SK-N-SH (cell line): ENCODE measurements at regions not wholly inside any gene's neighbourhood (a gene's known extent, or its start where the extent isn't known, plus 50 kb on each side); places are given as distances from the start of the nearest gene placed in this dataset.

ENCODE experiments used
- CTCF ChIA-PET: fragments of 300-600, 350-600 bp; formaldehyde crosslinking; extraction: SDS; loops from one replicate; lab custom pipeline; 2021; lab: Yijun Ruan, JAX
- POLR2A ChIA-PET: fragments of 350-600 bp; sonication (Branson Sonifier 250); formaldehyde crosslinking; extraction: SDS; loops from one replicate; lab custom pipeline; 2020; ENCODE audit warnings: antibody characterized with exemption, inconsistent platforms; lab: Yijun Ruan, JAX
- DNase-seq: peaks from one replicate; pipeline ENCODE4 v3.0.0; 2012
- H2AFZ ChIP-seq: fragments of 200-600 bp; sonication (generic); 2 replicates; pipeline ENCODE4 v1.8.1; 2016; ENCODE audit warnings: antibody characterized with exemption, mild to moderate bottlenecking, low read depth
- H3F3A ChIP-seq: fragments of 200-600 bp; sonication (generic); replicated peaks from 2 replicates; pipeline ENCODE3; 2016; ENCODE audit warnings: antibody characterized with exemption, mild to moderate bottlenecking; ENCODE audit not compliant: insufficient read depth
- H3K27ac ChIP-seq, 2 experiments: fragments of 200-500 bp in 1 of 2; fragments of 200-600 bp in 1 of 2; sonication (Bioruptor generic) in 1 of 2; sonication (generic), shearing (Covaris generic) in 1 of 2; 2 replicates each; pipeline versions ENCODE4 v1.5.1 to v1.6.1; 2014 to 2016; ENCODE audit warnings: low read depth in 2 of 2, inconsistent platforms in 1 of 2, low read length in 1 of 2, mild to moderate bottlenecking in 1 of 2, mixed read lengths in 1 of 2
- H3K27me3 ChIP-seq: fragments of 200-600 bp; sonication (generic), shearing (Covaris generic); 2 replicates; pipeline ENCODE4 v1.6.1; 2016; ENCODE audit warnings: mixed run types; ENCODE audit not compliant: insufficient read depth
- H3K36me3 ChIP-seq, 2 experiments: fragments of 200-500 bp in 1 of 2; fragments of 200-600 bp in 1 of 2; sonication (Bioruptor generic) in 1 of 2; sonication (generic) in 1 of 2; replicated peaks in 1 of 2; 2 replicates each; pipeline versions ENCODE3 to v1.5.1; 2014 to 2016; ENCODE audit warnings: low read length in 1 of 2, mild to moderate bottlenecking in 1 of 2; ENCODE audit not compliant: insufficient read depth in 2 of 2, control insufficient read depth in 1 of 2
- H3K4me1 ChIP-seq, 2 experiments: fragments of 200-500 bp in 1 of 2; fragments of 200-600 bp in 1 of 2; sonication (Bioruptor generic) in 1 of 2; sonication (generic), shearing (Covaris generic) in 1 of 2; 2 replicates each; pipeline versions ENCODE4 v1.5.1 to v1.6.1; 2014 to 2016; ENCODE audit warnings: low read depth in 1 of 2, low read length in 1 of 2, mixed run types in 1 of 2; ENCODE audit not compliant: insufficient read depth in 2 of 2, control insufficient read depth in 1 of 2
- H3K4me2 ChIP-seq: fragments of 200-600 bp; sonication (generic), shearing (Covaris generic); 2 replicates; pipeline ENCODE4 v1.6.1; 2017; ENCODE audit warnings: mixed run types
- H3K4me3 ChIP-seq, 2 experiments: fragments of 200-500 bp in 1 of 2; fragments of 200-600 bp in 1 of 2; sonication (Bioruptor generic) in 1 of 2; sonication (generic), shearing (Covaris generic) in 1 of 2; 2 replicates each; pipeline versions ENCODE4 v1.5.1 to v1.8.1; 2014 to 2016; ENCODE audit warnings: low read depth in 2 of 2, inconsistent platforms in 1 of 2, low read length in 1 of 2, mild to moderate bottlenecking in 1 of 2, mixed read lengths in 1 of 2, moderate library complexity in 1 of 2
- H3K79me2 ChIP-seq: fragments of 200-600 bp; sonication (generic); 2 replicates; pipeline ENCODE4 v1.8.1; 2017; ENCODE audit warnings: mild to moderate bottlenecking; ENCODE audit not compliant: insufficient read depth
- H3K9ac ChIP-seq: fragments of 200-600 bp; sonication (generic); 2 replicates; pipeline ENCODE4 v1.6.1; 2017; ENCODE audit warnings: mixed run types
- H3K9me2 ChIP-seq: fragments of 200-600 bp; sonication (generic); 2 replicates; pipeline ENCODE4 v1.6.1; 2017; ENCODE audit warnings: mixed run types
- H3K9me3 ChIP-seq: fragments of 200-600 bp; sonication (generic); 2 replicates; pipeline ENCODE4 v1.6.1; 2017; ENCODE audit warnings: mixed run types, mild to moderate bottlenecking, moderate library complexity
- H4K20me1 ChIP-seq: fragments of 200-600 bp; sonication (generic); 2 replicates; pipeline ENCODE4 v1.6.1; 2017; ENCODE audit warnings: mild to moderate bottlenecking, mixed run types; ENCODE audit not compliant: insufficient read depth
- CHD2 ChIP-seq: fragments of 150-350 bp; IDR thresholded peaks from 2 replicates; pipeline ENCODE4 v1.6.1; 2018; ENCODE audit warnings: low read length; ENCODE audit not compliant: partially characterized antibody
- CTCF ChIP-seq: fragments of 200-600 bp; sonication (generic); IDR thresholded peaks from 2 replicates; pipeline ENCODE4 v1.6.1; 2017; ENCODE audit warnings: antibody characterized with exemption, mild to moderate bottlenecking, moderate library complexity
- ELF1 ChIP-seq: IDR thresholded peaks from 2 replicates; pipeline ENCODE4 v1.4.0; 2012
- EP300 ChIP-seq, 2 experiments: IDR thresholded peaks; 2 replicates each; pipeline versions ENCODE4 v1.4.0 to v1.6.1; 2012; ENCODE audit warnings: borderline replicate concordance in 1 of 2, low read depth in 1 of 2, low read length in 1 of 2
- EZH2phosphoT487 ChIP-seq: fragments of 200-600 bp; sonication (generic); IDR thresholded peaks from 2 replicates; pipeline ENCODE4 v1.6.1; 2017; ENCODE audit warnings: low read depth, mixed run types, mild to moderate bottlenecking, antibody characterized with exemption, moderate library complexity, borderline replicate concordance
- FOSL2 ChIP-seq: IDR thresholded peaks from 2 replicates; pipeline ENCODE4 v1.4.0; 2012; ENCODE audit warnings: low read depth, mild to moderate bottlenecking, moderate library complexity, borderline replicate concordance
- FOXJ3 ChIP-seq: sonication (generic); formaldehyde crosslinking; IDR thresholded peaks from 2 replicates; pipeline ENCODE4 v1.5.1; 2020; ENCODE audit warnings: mild to moderate bottlenecking, missing genetic modification reagents
- FOXM1 ChIP-seq: IDR thresholded peaks from 2 replicates; pipeline ENCODE4 v1.4.0; 2012; ENCODE audit warnings: low read depth, mild to moderate bottlenecking
- GABPA ChIP-seq: IDR thresholded peaks from 2 replicates; pipeline ENCODE4 v1.4.0; 2012; ENCODE audit warnings: low read depth, mild to moderate bottlenecking
- GATA2 ChIP-seq: sonication (generic); formaldehyde crosslinking; IDR thresholded peaks from 2 replicates; pipeline ENCODE4 v1.5.0; 2020; ENCODE audit warnings: mild to moderate bottlenecking, missing genetic modification reagents
- MEF2A ChIP-seq: IDR thresholded peaks from 2 replicates; pipeline ENCODE4 v1.4.0; 2012; ENCODE audit warnings: low read depth, borderline replicate concordance
- MXI1 ChIP-seq: IDR thresholded peaks from 2 replicates; pipeline ENCODE4 v1.6.1; 2012; ENCODE audit warnings: mild to moderate bottlenecking, low read depth, low read length, improper control_type of control experiment
- NFIC ChIP-seq: IDR thresholded peaks from 2 replicates; pipeline ENCODE4 v1.4.0; 2012; ENCODE audit warnings: borderline replicate concordance
- PBX3 ChIP-seq: IDR thresholded peaks from 2 replicates; pipeline ENCODE4; 2012
- SMC3 ChIP-seq: IDR thresholded peaks from 2 replicates; pipeline ENCODE4 v1.6.1; 2012; ENCODE audit warnings: low read depth, low read length, improper control_type of control experiment
- TAF1 ChIP-seq: IDR thresholded peaks from 2 replicates; pipeline ENCODE4 v1.6.1; 2012; ENCODE audit warnings: low read depth, mild to moderate bottlenecking, low read length, moderate library complexity, borderline replicate concordance
- TCF12 ChIP-seq: IDR thresholded peaks from 2 replicates; pipeline ENCODE4 v1.4.0; 2012
- USF2 ChIP-seq: fragments of 150-350 bp; IDR thresholded peaks from 2 replicates; pipeline ENCODE4 v1.6.1; 2017; ENCODE audit warnings: antibody characterized with exemption, low read length, low read depth, borderline replicate concordance
- TF ChIP-seq, protein P1 (sequence below): IDR thresholded peaks from 2 replicates; pipeline ENCODE4 v1.4.0; 2012; ENCODE audit warnings: low read depth, borderline replicate concordance
- TF ChIP-seq, protein P2 (sequence below): fragments of 150-350 bp; IDR thresholded peaks from 2 replicates; pipeline ENCODE4 v1.6.1; 2016; ENCODE audit warnings: mild to moderate bottlenecking, low read depth, low read length

GRCh38 chr5:155482428-155482827, 468.9 kb downstream of the KIF4B start:
- H3F3A ChIP-seq: no peaks in the 10 kb centered on the region
- no peaks in the 10 kb centered on the region for H3K4me1 ChIP-seq
- no peak for DNase-seq
- H3K79me2 ChIP-seq: no peaks in the 10 kb centered on the region
- POLR2A ChIA-PET: interaction anchor here (0.6 kb wide), 1 partner anchor 339 kb away, joined by 3 read pairs; no protein-coding TSS in a partner anchor
- no peaks in the 10 kb centered on the region for H3K36me3 ChIP-seq
- H3K27me3 ChIP-seq: no peaks in the 10 kb centered on the region
- CTCF ChIA-PET: no interaction called here
- H2AFZ ChIP-seq: no peak overlapping the region
- no peak overlapping the region for H3K4me2 ChIP-seq
- no peak overlapping the region for H3K9ac ChIP-seq
- no peaks in the 10 kb centered on the region for H3K9me2 ChIP-seq
- no peak overlapping the region for H3K27ac ChIP-seq
- no peak overlapping the region for H3K4me3 ChIP-seq
- H4K20me1 ChIP-seq: no peaks in the 10 kb centered on the region
- no peaks in the 10 kb centered on the region for H3K9me3 ChIP-seq
- TF ChIP-seq CTCF (no peak), GABPA (no peak), EZH2phosphoT487 (no peak), FOXJ3 (CRISPR knock-in tag) (no peak), MEF2A (no peak), FOSL2 (no peak), NFIC (no peak), SMC3 (no peak), TAF1 (no peak), EP300 (IDR thresholded peaks at IDR 0.05; ENCODE audit: borderline replicate concordance in 1 of 2, low read depth in 1 of 2, low read length in 1 of 2) (no peak), CHD2 (no peak), USF2 (no peak), GATA2 (no peak), TCF12 (no peak), MXI1 (no peak), ELF1 (no peak), PBX3 (no peak), FOXM1 (no peak)
- TF ChIP-seq, protein P1, sequence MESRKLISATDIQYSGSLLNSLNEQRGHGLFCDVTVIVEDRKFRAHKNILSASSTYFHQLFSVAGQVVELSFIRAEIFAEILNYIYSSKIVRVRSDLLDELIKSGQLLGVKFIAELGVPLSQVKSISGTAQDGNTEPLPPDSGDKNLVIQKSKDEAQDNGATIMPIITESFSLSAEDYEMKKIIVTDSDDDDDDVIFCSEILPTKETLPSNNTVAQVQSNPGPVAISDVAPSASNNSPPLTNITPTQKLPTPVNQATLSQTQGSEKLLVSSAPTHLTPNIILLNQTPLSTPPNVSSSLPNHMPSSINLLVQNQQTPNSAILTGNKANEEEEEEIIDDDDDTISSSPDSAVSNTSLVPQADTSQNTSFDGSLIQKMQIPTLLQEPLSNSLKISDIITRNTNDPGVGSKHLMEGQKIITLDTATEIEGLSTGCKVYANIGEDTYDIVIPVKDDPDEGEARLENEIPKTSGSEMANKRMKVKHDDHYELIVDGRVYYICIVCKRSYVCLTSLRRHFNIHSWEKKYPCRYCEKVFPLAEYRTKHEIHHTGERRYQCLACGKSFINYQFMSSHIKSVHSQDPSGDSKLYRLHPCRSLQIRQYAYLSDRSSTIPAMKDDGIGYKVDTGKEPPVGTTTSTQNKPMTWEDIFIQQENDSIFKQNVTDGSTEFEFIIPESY: no peak
- TF ChIP-seq, protein P2, sequence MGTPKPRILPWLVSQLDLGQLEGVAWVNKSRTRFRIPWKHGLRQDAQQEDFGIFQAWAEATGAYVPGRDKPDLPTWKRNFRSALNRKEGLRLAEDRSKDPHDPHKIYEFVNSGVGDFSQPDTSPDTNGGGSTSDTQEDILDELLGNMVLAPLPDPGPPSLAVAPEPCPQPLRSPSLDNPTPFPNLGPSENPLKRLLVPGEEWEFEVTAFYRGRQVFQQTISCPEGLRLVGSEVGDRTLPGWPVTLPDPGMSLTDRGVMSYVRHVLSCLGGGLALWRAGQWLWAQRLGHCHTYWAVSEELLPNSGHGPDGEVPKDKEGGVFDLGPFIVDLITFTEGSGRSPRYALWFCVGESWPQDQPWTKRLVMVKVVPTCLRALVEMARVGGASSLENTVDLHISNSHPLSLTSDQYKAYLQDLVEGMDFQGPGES: no peak
